ENCODE measurements at regions not wholly inside any gene's neighbourhood (a gene's known extent, or its start where the extent isn't known, plus 50 kb on each side); places are given as distances from the start of the nearest gene placed in this dataset.

DNA sequence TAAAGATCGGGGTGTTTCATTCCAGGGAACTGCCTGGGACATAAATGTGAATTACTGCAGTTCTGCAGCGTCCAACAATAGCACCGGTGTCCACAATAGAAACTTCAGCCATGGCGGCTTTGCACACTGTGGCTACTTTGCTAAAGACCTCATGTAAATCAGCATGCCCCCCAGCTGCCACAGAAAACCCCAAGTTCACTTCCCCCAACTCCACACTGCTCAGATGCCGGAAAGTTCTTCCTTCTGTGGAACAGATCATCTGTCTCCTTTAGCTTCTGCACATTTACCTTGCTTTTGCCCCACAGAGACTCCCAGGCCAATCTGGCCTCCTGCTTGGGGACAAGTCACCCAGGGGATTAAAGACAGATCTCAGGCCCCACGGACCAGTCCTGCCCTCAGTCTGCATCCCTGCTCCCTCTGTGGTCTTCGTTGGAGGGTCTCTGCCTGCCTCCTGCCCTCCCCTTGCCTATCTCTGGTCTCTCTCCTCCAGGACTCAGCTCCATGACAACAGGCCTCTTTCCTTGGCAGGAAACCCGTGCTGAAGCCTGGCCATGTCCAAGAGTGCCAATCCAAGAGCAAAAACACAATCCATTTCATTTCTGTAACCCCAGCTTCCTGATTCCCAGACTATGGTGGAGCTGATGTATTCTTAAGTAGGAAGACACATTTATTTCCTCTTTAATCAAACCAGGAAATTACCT is 403.2 kb downstream of the RPS24 start:
- no peaks in the 10 kb centered on the region for H3K36me3 ChIP-seq (ENCODE audit: control insufficient read depth, insufficient read depth, low read length)
- no peak for DNase-seq (ENCODE audit: low read depth)
- TF ChIP-seq, protein P1, sequence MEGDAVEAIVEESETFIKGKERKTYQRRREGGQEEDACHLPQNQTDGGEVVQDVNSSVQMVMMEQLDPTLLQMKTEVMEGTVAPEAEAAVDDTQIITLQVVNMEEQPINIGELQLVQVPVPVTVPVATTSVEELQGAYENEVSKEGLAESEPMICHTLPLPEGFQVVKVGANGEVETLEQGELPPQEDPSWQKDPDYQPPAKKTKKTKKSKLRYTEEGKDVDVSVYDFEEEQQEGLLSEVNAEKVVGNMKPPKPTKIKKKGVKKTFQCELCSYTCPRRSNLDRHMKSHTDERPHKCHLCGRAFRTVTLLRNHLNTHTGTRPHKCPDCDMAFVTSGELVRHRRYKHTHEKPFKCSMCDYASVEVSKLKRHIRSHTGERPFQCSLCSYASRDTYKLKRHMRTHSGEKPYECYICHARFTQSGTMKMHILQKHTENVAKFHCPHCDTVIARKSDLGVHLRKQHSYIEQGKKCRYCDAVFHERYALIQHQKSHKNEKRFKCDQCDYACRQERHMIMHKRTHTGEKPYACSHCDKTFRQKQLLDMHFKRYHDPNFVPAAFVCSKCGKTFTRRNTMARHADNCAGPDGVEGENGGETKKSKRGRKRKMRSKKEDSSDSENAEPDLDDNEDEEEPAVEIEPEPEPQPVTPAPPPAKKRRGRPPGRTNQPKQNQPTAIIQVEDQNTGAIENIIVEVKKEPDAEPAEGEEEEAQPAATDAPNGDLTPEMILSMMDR (IDR thresholded peaks at IDR 0.05; ENCODE audit: insufficient read depth, low read length, poor library complexity, severe bottlenecking): no peak

DNA sequence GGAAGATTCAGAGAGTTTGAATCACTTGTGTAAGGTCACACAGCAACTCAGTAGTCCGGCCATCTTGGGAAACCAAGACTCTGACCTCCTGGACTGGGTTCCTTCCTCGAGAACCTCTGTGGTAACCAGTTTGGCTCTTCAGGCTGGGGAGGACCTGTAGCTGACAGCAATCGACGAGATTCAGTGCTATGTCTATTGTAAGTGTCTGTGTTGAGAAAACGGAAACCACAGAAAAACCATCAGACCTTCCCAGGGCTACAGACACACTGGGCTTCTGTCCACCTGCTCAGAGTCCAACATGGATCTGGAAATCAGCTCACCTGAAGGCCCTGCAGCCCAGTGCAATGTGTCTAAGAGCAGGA is 403.7 kb downstream of the RPS24 start:
- DNase-seq (ENCODE audit: low read depth): no peak
- H3K27me3 ChIP-seq (ENCODE audit: control insufficient read depth, insufficient read depth, low read length): peaks cover 3% of the 10 kb centered on the region
- TF ChIP-seq, protein P1 (IDR thresholded peaks at IDR 0.05; ENCODE audit: insufficient read depth, low read length, poor library complexity, severe bottlenecking): no peak
- no peaks in the 10 kb centered on the region for H3K36me3 ChIP-seq (ENCODE audit: control insufficient read depth, insufficient read depth, low read length)
- H3K4me3 ChIP-seq (ENCODE audit: low read depth, low read length): no peak overlapping the region

More for the DNA sequence above, 403.2 kb downstream of the RPS24 start:
- Histone ChIP-seq H3K27me3 (ENCODE audit: control insufficient read depth, insufficient read depth, low read length) (peaks cover 3% of the 10 kb centered on the region), H3K4me3 (ENCODE audit: low read depth, low read length) (no peak overlapping the region)

DNA sequence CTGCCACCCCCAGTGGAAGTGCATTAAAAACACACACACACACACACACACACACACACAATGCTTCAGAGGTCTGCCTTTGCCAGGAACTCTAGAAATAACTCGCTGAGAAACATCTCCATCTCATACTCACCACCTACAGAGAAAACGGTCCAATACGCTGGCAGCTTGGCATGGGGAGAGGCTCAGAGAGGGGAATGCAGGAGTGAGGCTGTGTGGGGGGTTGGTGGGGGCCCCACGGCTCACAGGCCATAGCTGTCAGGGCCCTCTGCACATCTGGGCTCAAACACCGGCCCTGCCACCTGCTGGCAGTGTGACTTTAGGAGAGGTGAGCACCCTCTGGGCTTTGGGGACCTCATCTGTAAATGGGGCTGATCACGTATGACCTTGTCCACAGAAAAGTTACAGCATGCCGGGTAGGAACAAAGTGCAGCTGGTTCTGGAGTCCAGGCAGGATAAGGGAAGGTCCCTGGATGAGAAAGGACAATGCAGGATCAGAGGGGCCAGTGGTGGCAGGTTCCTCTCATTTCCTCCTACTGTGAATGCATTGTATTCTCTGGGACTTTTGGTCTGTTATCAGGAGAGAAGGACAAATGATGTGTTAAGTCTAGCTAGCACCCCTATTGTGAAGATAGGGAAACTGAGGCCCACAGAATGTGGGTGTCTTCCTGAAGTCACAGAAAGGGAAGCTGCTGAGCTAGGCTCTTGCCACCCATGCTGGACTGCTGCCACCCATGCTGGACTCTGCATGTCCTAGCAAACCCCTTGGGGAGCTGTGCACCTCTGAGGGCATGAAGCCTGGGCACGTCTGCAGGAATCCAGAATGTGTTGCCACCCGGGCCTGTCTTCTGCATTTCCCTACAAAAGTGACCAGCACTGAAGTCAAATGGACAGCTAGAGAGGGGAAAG is 404.6 kb downstream of the RPS24 start:
- peaks cover 3% of the 10 kb centered on the region for H3K27me3 ChIP-seq (ENCODE audit: control insufficient read depth, insufficient read depth, low read length)
- TF ChIP-seq, protein P1 (IDR thresholded peaks at IDR 0.05; ENCODE audit: insufficient read depth, low read length, poor library complexity, severe bottlenecking): no peak
- DNase-seq (ENCODE audit: low read depth): no peak

DNA sequence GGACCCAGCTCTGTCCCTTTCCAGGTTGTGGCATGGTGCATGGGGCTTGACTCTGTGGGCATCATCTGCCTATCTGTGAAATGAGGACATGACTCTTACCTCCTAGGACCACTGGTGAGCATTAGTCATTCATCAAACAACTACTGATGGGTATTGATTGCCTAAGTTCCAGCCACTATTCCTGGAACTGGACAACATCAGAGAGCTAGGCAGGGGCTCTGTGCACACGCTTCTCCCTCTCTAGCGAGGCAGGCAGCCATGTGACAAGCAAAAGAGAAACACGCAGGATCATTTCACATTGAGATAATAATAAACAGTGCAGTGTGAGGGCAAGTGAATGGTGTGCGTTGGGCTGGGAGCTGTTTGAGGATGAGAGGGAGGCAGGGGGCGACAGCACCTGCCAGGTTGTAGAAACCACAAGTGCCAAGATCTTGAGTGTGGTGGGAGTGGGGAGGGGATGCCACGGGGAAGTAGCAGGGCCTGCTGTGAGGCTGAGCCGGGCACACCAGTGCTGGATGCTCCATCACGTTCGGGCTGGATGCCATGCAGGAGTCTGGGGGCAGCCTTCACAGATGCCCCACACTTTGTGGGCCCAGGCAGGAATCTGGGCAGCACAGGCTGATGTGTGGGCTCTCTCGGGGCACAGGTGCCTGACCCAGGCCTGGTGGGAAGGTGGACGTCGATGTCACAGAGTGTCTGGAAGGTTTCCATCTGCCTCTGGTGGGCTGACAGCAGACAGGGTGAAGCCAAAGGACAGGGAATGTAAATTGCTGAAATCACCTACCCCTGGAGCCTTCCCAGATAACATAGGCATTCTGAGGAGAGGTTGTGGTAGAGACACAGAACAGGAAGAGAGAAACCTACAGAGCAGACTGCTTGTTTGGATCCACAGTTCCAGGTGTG is 405.5 kb downstream of the RPS24 start:
- H3K36me3 ChIP-seq (ENCODE audit: control insufficient read depth, insufficient read depth, low read length): no peaks in the 10 kb centered on the region
- H3K27me3 ChIP-seq (ENCODE audit: control insufficient read depth, insufficient read depth, low read length): peaks cover 3% of the 10 kb centered on the region
- H3K4me3 ChIP-seq (ENCODE audit: low read depth, low read length): no peak overlapping the region
- no peak for DNase-seq (ENCODE audit: low read depth)
- TF ChIP-seq, protein P1 (IDR thresholded peaks at IDR 0.05; ENCODE audit: insufficient read depth, low read length, poor library complexity, severe bottlenecking): no peak

More for the DNA sequence above, 404.6 kb downstream of the RPS24 start:
- Histone ChIP-seq H3K4me3 (ENCODE audit: low read depth, low read length) (no peak overlapping the region), H3K36me3 (ENCODE audit: control insufficient read depth, insufficient read depth, low read length) (no peaks in the 10 kb centered on the region)

DNA sequence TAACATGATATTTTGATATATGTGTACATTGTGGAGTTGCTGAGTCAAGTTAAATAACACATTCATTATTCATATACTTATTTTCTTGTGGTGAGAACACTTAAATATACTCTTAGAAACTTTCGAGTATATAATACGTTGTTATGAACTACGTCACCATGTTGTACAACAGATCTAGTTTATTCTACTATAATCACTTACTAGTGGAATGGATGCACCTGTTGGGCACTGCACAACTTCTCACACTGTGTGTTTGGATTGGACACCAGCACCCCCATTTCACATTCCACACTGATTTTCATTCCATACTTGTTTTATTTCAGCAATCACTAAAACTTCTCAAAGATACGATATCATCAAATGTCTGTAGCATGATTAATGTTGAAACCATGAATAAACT is 407.3 kb downstream of the RPS24 start:
- H3K36me3 ChIP-seq (ENCODE audit: control insufficient read depth, insufficient read depth, low read length): no peaks in the 10 kb centered on the region
- TF ChIP-seq, protein P1 (IDR thresholded peaks at IDR 0.05; ENCODE audit: insufficient read depth, low read length, poor library complexity, severe bottlenecking): no peak
- no peak for DNase-seq (ENCODE audit: low read depth)
- H3K27me3 ChIP-seq (ENCODE audit: control insufficient read depth, insufficient read depth, low read length): peaks cover 3% of the 10 kb centered on the region
- H3K4me3 ChIP-seq (ENCODE audit: low read depth, low read length): no peak overlapping the region
